Parathyroid adenoma (tissue), 2 donors: ENCODE measurements at regions not wholly inside any gene's neighbourhood (a gene's known extent, or its start where the extent isn't known, plus 50 kb on each side); places are given as distances from the start of the nearest gene placed in this dataset.

Experiments used
- H2AFZ ChIP-seq: fragments of 300-600 bp; sonication (generic); one replicate; pipeline ENCODE4 v1.7.0; 2017; ENCODE audit warnings: antibody characterized with exemption, mild to moderate bottlenecking
- H3K27ac ChIP-seq: fragments of 300-600 bp; sonication (generic); one replicate; pipeline ENCODE4 v1.7.0; 2017
- H3K27me3 ChIP-seq: fragments of 300-600 bp; sonication (generic); one replicate; pipeline ENCODE4 v1.7.0; 2017; ENCODE audit warnings: low read length; ENCODE audit not compliant: control insufficient read depth, insufficient read depth
- H3K36me3 ChIP-seq: fragments of 300-600 bp; sonication (generic); one replicate; pipeline ENCODE4 v1.7.0; 2017; ENCODE audit warnings: low read length; ENCODE audit not compliant: control insufficient read depth, insufficient read depth
- H3K4me1 ChIP-seq: fragments of 300-600 bp; sonication (generic); one replicate; pipeline ENCODE4 v1.7.0; 2017; ENCODE audit warnings: control low read depth
- H3K4me2 ChIP-seq: fragments of 300-600 bp; sonication (generic); one replicate; pipeline ENCODE4 v1.7.0; 2017; ENCODE audit warnings: low read length
- H3K4me3 ChIP-seq: fragments of 300-600 bp; sonication (generic); one replicate; pipeline ENCODE4 v1.7.0; 2017; ENCODE audit warnings: low read depth, low read length
- H3K79me2 ChIP-seq: fragments of 300-600 bp; sonication (generic); one replicate; pipeline ENCODE4 v1.7.0; 2017; ENCODE audit warnings: control low read depth
- H3K9ac ChIP-seq: fragments of 300-600 bp; sonication (generic); one replicate; pipeline ENCODE4 v1.7.0; 2017; ENCODE audit warnings: mild to moderate bottlenecking
- H3K9me3 ChIP-seq: fragments of 300-600 bp; sonication (generic); one replicate; pipeline ENCODE4 v1.7.0; 2017; ENCODE audit warnings: low read length; ENCODE audit not compliant: control insufficient read depth
- TF ChIP-seq, protein P1 (sequence below): fragments of 300-600 bp; sonication (generic); IDR thresholded peaks from one replicate; pipeline ENCODE4 v1.7.0; 2017; ENCODE audit warnings: antibody characterized with exemption, mild to moderate bottlenecking
- donor health status: primary hyperparathyroidism.

DNA sequence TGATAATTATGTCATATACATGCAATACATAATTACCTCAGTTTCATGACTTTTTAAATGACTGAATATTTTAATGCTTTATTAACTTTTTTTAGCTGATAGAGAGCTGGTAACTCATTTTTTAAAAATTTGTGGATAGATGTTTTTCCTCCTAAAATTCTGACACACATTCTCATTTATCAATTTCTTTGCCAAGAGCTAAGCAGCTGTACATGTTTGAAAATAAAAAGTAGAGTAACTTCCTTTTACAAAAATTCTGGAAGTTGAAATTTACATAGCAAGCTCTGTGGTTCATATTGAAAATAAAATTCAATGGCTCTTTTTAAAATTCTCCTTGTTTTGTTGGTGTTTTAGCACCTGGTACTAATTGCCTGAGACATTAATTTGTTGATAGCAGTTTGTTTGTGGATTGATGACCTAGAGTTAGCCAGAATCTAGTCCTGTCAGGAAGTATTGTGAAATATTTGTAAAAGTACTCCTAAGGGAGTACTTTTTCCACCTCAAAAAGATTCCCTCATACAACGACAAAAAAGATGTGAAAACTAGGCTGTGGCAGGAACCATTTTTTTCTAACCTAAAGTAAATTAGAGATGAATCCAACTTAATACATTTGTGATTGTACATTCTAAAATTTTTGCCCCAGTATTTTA is 621.8 kb downstream of the BCKDHB start:
- no peaks in the 10 kb centered on the region for H3K27me3 ChIP-seq
- H3K4me1 ChIP-seq: no peaks in the 10 kb centered on the region
- H3K36me3 ChIP-seq: no peaks in the 10 kb centered on the region
- H3K9me3 ChIP-seq: no peaks in the 10 kb centered on the region
- no peak overlapping the region for H3K4me2 ChIP-seq
- no peak overlapping the region for H3K9ac ChIP-seq
- TF ChIP-seq, protein P1, sequence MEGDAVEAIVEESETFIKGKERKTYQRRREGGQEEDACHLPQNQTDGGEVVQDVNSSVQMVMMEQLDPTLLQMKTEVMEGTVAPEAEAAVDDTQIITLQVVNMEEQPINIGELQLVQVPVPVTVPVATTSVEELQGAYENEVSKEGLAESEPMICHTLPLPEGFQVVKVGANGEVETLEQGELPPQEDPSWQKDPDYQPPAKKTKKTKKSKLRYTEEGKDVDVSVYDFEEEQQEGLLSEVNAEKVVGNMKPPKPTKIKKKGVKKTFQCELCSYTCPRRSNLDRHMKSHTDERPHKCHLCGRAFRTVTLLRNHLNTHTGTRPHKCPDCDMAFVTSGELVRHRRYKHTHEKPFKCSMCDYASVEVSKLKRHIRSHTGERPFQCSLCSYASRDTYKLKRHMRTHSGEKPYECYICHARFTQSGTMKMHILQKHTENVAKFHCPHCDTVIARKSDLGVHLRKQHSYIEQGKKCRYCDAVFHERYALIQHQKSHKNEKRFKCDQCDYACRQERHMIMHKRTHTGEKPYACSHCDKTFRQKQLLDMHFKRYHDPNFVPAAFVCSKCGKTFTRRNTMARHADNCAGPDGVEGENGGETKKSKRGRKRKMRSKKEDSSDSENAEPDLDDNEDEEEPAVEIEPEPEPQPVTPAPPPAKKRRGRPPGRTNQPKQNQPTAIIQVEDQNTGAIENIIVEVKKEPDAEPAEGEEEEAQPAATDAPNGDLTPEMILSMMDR: no peak
- no peak overlapping the region for H3K27ac ChIP-seq
- H3K79me2 ChIP-seq: no peaks in the 10 kb centered on the region
- H2AFZ ChIP-seq: no peak overlapping the region
- no peak overlapping the region for H3K4me3 ChIP-seq

DNA sequence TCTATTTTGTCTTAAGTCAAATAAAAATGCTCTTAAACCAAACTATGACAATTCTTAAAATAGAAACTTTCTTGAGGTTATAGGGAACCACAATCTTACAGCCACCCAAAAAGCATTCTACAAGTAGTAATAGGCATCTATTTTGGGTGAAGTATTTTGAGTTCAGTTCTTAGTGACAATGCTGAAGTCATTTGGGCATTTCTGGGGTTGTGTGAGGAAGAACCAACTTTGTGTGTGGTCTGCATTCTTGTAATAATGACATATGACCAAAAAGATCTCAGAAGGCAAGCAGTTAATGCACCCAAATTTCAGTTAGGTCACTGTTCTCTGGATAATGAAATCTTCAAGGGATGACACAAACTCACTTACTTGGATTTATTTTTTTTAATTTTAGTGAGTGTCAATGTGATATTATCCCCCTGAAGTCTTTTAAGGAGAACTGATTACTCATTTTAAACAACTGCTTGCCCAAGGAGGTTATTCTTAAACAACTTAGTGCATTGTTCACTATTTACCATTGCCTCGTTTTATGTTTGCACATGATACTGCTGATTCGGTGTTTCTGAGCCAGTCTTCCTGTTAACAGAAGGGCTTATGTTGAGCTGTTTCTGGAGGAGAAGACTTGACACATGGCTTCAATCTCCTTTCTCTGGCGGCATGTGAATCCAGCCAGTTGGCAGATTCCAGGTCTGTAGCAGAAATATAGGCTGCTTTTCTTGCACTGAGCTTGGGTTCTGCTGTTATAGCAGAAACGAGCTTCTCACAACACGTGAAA is 618.9 kb downstream of the BCKDHB start:
- no peak overlapping the region for H3K4me2 ChIP-seq
- H3K4me1 ChIP-seq: no peaks in the 10 kb centered on the region
- no peak overlapping the region for H3K27ac ChIP-seq
- TF ChIP-seq, protein P1: no peak
- no peaks in the 10 kb centered on the region for H3K27me3 ChIP-seq
- H3K4me3 ChIP-seq: no peak overlapping the region
- H3K9me3 ChIP-seq: no peaks in the 10 kb centered on the region
- no peaks in the 10 kb centered on the region for H3K79me2 ChIP-seq
- no peaks in the 10 kb centered on the region for H3K36me3 ChIP-seq
- no peak overlapping the region for H3K9ac ChIP-seq
- no peak overlapping the region for H2AFZ ChIP-seq

DNA sequence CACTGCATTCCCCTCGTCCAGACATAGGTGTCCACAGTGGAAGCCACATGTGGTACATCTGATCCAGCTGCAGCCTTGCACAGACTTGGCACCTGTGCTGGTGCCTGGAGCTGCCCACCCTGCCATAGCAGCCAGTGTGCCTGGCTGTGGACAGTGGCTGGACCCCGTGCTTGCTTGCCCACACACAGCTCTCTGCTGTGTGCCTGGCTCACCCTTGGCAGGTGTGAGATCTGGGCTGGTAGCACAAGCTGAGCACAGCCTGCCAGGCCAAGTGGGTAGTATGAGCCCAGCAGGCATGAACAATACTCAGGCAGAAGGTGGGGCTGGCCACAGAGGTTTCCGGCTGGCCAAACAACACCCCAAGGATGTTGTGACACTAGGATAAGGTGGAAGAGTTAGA is 614.4 kb downstream of the BCKDHB start:
- H3K27me3 ChIP-seq: no peaks in the 10 kb centered on the region
- H2AFZ ChIP-seq: no peak overlapping the region
- H3K27ac ChIP-seq: no peak overlapping the region
- no peak overlapping the region for H3K4me3 ChIP-seq
- no peak overlapping the region for H3K4me2 ChIP-seq
- H3K4me1 ChIP-seq: no peaks in the 10 kb centered on the region
- no peaks in the 10 kb centered on the region for H3K36me3 ChIP-seq
- TF ChIP-seq, protein P1: no peak
- no peak overlapping the region for H3K9ac ChIP-seq
- H3K79me2 ChIP-seq: no peaks in the 10 kb centered on the region
- H3K9me3 ChIP-seq: no peaks in the 10 kb centered on the region

DNA sequence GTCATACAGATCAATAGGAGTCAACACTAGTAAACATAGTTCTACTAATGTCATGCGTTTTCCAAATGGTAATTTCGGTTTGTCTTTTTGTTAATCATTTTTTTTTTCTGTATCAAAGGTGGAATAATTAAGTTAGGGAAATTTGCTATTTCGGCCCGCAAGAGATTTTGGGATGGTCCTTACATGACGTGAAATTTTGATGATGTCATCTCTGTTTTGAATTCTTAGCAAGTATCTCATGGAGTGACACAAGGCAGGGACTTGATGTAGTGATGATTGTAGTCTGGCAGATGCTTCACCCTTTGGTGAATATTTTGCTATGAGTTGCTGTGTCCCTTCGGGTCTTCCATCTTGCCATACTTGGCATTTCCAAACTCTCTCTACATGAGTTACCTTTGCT is 608.0 kb downstream of the BCKDHB start:
- H3K79me2 ChIP-seq: no peaks in the 10 kb centered on the region
- H2AFZ ChIP-seq: no peak overlapping the region
- no peaks in the 10 kb centered on the region for H3K36me3 ChIP-seq
- TF ChIP-seq, protein P1: no peak
- no peak overlapping the region for H3K27ac ChIP-seq
- H3K4me3 ChIP-seq: no peak overlapping the region
- H3K9me3 ChIP-seq: no peaks in the 10 kb centered on the region
- H3K27me3 ChIP-seq: no peaks in the 10 kb centered on the region
- H3K9ac ChIP-seq: no peak overlapping the region
- no peak overlapping the region for H3K4me2 ChIP-seq
- no peaks in the 10 kb centered on the region for H3K4me1 ChIP-seq

DNA sequence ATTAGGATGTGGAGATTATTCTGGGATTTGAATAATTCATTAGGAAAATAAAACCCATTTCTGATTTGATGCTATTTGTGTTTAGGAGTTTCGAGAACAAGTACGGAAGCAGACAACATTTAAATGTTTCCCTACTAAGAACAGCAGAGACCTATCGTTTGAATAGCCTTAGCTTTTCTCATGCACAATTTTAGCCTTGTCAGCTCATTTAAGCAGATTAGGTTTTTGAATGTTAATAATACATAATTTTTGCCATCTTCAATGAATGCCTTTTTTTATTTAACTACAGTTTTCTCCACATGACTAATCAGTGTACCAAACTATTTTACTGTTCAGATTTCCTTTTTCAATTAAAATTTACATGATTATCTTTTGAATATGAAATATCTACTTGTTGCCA is 592.0 kb downstream of the BCKDHB start:
- Histone ChIP-seq H3K79me2 (no peaks in the 10 kb centered on the region), H3K27me3 (no peaks in the 10 kb centered on the region), H3K27ac (no peak overlapping the region), H3K9ac (no peak overlapping the region), H3K36me3 (no peaks in the 10 kb centered on the region), H3K4me1 (no peaks in the 10 kb centered on the region), H3K9me3 (no peaks in the 10 kb centered on the region), H3K4me3 (no peak overlapping the region), H2AFZ (no peak overlapping the region), H3K4me2 (no peak overlapping the region)
- TF ChIP-seq, protein P1: no peak
